GM21576 (cell line): ENCODE measurements at regions not wholly inside any gene's neighbourhood (a gene's known extent, or its start where the extent isn't known, plus 50 kb on each side); places are given as distances from the start of the nearest gene placed in this dataset.
"Not testable (repeated sequence)": the region's sequence is repeated elsewhere in the genome, so short reads cannot be mapped to it uniquely, and the experiment has no call there.

Source experiments
- ATAC-seq: cut with Tn5 transposase; IDR thresholded peaks from one replicate; pipeline ENCODE4 v1.9.1; 2021; ENCODE audit warnings: mild to moderate bottlenecking, moderate library complexity; ENCODE audit not compliant: unreplicated experiment

- no peak for ATAC-seq
Measured at GRCh38 chr9:86634501-86634900, 280.3 kb upstream of the TUT7 start.

- no peak for ATAC-seq
Measured at GRCh38 chr9:86633945-86634344, 279.7 kb upstream of the TUT7 start.

GRCh38 chr9:86632537-86632936 lies 278.3 kb upstream of the TUT7 start:
- ATAC-seq, result no peak

- no peak for ATAC-seq
Measured at GRCh38 chr9:86629530-86629929, 275.3 kb upstream of the TUT7 start.

GRCh38 chr9:86626802-86627201 lies 272.6 kb upstream of the TUT7 start:
- ATAC-seq, result no peak

- no peak for ATAC-seq
Measured at GRCh38 chr9:86624630-86625029, 270.4 kb upstream of the TUT7 start.

- ATAC-seq, result no peak
Measured at GRCh38 chr9:86614871-86615849, 260.9 kb upstream of the TUT7 start.

GRCh38 chr9:86613943-86614342 lies 259.7 kb upstream of the TUT7 start:
- ATAC-seq, result no peak

GRCh38 chr9:86611534-86611933 lies 257.3 kb upstream of the TUT7 start:
- not testable (repeated sequence) for ATAC-seq

GRCh38 chr9:86605303-86605702 lies 251.1 kb upstream of the TUT7 start:
- no peak for ATAC-seq

GRCh38 chr9:86604741-86605140 lies 250.5 kb upstream of the TUT7 start:
- ATAC-seq, result no peak

GRCh38 chr9:86602715-86603114 lies 248.5 kb upstream of the TUT7 start:
- ATAC-seq, result no peak

GRCh38 chr9:86601697-86602096 lies 247.5 kb upstream of the TUT7 start:
- no peak for ATAC-seq

- ATAC-seq, result no peak
Measured at GRCh38 chr9:86600977-86601376, 246.8 kb upstream of the TUT7 start.

GRCh38 chr9:86600291-86600690 lies 246.1 kb upstream of the TUT7 start:
- no peak for ATAC-seq

GRCh38 chr9:86599561-86599960 lies 245.4 kb upstream of the TUT7 start:
- no peak for ATAC-seq

- ATAC-seq, result no peak
Measured at GRCh38 chr9:86598411-86599239, 244.4 kb upstream of the TUT7 start.

- ATAC-seq, result no peak
Measured at GRCh38 chr9:86594724-86595123, 240.5 kb upstream of the TUT7 start.

- no peak for ATAC-seq
Measured at GRCh38 chr9:86591472-86591871, 237.3 kb upstream of the TUT7 start.

- no peak for ATAC-seq
Measured at GRCh38 chr9:86589730-86590129, 235.5 kb upstream of the TUT7 start.

GRCh38 chr9:86589273-86589672 lies 235.1 kb upstream of the TUT7 start:
- ATAC-seq, result no peak

- no peak for ATAC-seq
Measured at GRCh38 chr9:86586144-86586494, 231.9 kb upstream of the TUT7 start.
